Fibroblast of villous mesenchyme (primary cell): ENCODE measurements at regions not wholly inside any gene's neighbourhood (a gene's known extent, or its start where the extent isn't known, plus 50 kb on each side); places are given as distances from the start of the nearest gene placed in this dataset.

Source experiments
- DNase-seq: peaks from one replicate; pipeline ENCODE4 v3.0.0-alpha.2; 2010; ENCODE audit warnings: low read depth
- H3K4me3 ChIP-seq: 2 replicates; pipeline ENCODE4 v1.5.1; 2011; ENCODE audit warnings: low read depth, mild to moderate bottlenecking, low read length
- TF ChIP-seq, protein P1 (sequence below): IDR thresholded peaks from 2 replicates; pipeline ENCODE4 v1.5.1; 2012; ENCODE audit warnings: low read depth, mild to moderate bottlenecking, low read length; ENCODE audit not compliant: insufficient read depth

DNA sequence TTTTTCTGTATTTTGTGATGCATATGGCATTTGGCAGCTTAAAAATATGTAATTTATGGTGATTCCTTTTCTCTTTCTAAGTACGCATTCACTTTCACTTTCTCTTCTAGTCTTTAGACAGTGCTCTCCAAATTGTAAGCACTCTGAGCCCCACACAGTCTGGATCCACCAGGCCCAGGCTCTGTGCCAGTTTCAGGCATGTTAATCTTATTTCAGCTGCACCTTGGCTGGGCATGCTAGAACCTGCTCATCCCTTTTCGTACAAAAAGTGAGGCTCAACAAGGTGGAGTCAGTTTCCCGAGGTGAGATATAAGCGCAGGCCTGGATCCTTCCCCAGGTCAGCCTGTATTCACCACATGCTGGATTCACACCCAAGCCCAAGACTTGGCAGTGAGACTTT is 203.9 kb downstream of the MTX2 start:
- peak overlapping the region; percentile 33 for H3K4me3 ChIP-seq
- TF ChIP-seq, protein P1, sequence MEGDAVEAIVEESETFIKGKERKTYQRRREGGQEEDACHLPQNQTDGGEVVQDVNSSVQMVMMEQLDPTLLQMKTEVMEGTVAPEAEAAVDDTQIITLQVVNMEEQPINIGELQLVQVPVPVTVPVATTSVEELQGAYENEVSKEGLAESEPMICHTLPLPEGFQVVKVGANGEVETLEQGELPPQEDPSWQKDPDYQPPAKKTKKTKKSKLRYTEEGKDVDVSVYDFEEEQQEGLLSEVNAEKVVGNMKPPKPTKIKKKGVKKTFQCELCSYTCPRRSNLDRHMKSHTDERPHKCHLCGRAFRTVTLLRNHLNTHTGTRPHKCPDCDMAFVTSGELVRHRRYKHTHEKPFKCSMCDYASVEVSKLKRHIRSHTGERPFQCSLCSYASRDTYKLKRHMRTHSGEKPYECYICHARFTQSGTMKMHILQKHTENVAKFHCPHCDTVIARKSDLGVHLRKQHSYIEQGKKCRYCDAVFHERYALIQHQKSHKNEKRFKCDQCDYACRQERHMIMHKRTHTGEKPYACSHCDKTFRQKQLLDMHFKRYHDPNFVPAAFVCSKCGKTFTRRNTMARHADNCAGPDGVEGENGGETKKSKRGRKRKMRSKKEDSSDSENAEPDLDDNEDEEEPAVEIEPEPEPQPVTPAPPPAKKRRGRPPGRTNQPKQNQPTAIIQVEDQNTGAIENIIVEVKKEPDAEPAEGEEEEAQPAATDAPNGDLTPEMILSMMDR: no peak
- peak; percentile 49 for DNase-seq

DNA sequence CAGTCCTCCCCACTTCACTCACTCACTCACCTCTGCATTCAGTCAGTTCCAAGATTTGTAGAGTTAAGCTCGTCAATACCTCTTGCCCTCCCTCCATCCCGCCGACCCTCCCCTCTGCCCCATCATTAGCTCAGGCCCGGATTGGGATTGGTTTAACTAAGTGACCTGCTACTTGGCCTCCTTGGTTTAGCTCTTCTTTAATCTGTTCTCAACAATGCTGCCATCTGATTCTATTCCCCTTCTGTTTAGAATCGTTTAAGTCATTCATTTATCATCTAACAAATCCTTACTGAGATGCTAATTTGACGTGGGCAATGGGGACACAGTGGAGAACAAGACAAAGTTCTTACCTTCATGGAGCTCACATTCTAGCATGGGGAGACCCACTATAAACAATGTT is 204.6 kb downstream of the MTX2 start:
- no peak overlapping the region for H3K4me3 ChIP-seq
- TF ChIP-seq, protein P1: no peak
- no peak for DNase-seq

DNA sequence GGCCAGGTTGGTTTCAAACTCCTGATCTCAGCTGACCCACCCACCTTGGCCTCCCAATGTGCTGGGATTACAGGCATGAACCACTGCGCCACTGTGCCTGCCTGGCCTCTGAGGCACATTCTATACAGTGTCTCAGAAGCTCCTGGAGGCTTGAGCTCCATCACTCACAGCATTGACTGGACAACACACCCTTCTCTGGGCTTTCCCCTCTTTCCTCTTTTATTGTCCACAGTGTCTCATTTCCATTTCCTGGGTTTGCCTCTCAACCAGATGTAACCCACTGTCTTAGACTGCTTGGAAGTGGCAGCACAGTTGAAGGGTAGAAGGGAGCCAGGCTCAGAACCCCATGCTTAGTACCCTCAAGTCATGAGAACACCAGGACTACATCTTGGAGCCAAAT is 208.1 kb downstream of the MTX2 start:
- H3K4me3 ChIP-seq: no peak overlapping the region
- no peak for DNase-seq
- TF ChIP-seq, protein P1: no peak

DNA sequence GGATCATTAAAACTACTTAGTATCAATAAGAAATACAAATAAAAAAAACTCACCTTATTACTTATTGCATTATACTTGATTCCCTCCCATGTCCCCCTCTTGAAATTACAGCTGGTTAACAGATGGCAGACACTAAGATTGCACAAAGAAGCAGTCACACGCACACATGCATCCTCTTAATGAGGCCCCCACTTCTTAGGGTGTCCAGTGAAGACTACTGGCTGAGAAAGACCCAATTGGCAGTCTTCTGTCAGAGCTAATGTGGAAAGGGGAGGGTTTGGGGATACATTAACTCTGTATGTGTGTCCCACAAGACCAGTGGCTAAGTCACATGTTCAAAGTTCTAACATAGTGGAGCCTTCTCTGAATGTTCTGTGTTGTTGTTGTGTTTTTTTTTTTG is 210.7 kb downstream of the MTX2 start:
- TF ChIP-seq, protein P1: no peak
- no peak for DNase-seq
- no peak overlapping the region for H3K4me3 ChIP-seq

DNA sequence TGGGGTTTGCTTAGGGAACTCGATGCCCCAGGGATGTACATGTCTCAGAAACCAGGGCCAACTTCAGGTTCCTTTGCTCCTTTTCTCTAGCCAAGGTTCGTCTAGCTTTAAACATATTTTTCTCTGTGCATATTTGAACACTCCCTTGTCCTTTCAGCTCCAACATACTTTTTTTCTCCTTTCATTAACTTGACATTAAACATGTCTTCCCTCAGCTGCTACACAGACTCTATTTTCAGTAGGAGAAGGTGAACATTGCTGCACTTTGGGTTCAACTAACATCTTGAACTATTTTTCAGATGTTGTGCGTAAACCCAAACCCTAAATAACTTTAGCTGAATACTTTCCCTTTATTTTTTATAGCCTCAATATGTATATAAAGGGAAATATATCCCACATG is 212.9 kb downstream of the MTX2 start:
- peak; percentile 43 for DNase-seq
- H3K4me3 ChIP-seq: no peak overlapping the region
- TF ChIP-seq, protein P1: no peak

DNA sequence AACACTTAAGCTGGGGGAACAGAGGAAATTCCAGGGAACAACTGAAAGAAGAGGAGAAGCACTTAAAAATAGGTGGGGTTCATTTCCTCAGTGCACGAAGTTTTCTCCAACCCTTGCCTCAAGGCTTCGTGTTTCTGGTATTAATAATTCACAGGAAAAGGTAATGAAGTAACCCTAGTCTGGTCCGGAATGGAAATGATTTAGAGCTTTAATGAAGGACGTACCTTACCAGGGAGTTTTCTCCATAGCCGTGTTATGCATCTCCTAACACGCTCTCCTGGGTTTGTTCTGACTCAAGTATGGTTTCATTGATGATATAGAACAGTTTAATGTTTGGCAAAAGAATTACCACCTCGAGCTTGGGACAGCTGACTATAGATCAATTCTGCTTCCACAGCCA is 214.2 kb downstream of the MTX2 start:
- H3K4me3 ChIP-seq: no peak overlapping the region
- no peak for DNase-seq
- TF ChIP-seq, protein P1: no peak

DNA sequence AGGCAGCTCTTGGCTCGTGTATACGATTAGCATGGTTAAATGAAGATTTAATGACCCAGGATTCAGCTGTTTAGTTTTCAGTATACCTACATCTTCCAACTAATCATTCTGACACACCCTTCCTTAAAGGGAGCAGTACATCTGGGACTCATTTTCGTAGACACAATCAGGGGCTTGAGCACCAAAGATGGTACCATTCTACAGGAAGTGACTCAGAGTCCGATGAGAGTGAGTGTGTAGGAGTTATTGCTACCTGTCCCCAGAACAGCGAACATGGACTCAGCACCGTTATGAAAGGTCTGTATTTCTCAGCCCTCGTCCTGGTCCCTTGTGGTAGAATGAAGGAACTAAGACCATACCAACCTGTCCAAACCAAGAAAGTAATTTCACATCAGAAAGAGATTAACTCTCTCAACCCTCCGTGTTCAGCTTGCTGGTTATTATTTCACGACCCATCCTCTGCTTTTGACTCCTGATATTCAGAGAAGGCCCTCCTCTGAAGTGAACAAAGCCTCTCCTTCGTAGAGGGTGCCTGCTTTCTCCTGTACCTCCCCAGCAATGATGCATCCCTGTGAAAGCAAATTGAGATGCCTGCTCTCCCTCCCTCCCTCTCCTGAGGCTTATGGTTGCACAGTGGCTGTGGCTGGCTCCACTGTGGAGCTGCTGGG is 214.8 kb downstream of the MTX2 start:
- H3K4me3 ChIP-seq: no peak overlapping the region
- no peak for DNase-seq
- TF ChIP-seq, protein P1: no peak
